ENCODE measurements at regions not wholly inside any gene's neighbourhood (a gene's known extent, or its start where the extent isn't known, plus 50 kb on each side); places are given as distances from the start of the nearest gene placed in this dataset.

- TF ChIP-seq GABPA (IDR thresholded peaks at IDR 0.05 in 1 of 2, conservative IDR thresholded peaks at IDR 0.05 in 1 of 2): no peak
- TF ChIP-seq, protein P1, sequence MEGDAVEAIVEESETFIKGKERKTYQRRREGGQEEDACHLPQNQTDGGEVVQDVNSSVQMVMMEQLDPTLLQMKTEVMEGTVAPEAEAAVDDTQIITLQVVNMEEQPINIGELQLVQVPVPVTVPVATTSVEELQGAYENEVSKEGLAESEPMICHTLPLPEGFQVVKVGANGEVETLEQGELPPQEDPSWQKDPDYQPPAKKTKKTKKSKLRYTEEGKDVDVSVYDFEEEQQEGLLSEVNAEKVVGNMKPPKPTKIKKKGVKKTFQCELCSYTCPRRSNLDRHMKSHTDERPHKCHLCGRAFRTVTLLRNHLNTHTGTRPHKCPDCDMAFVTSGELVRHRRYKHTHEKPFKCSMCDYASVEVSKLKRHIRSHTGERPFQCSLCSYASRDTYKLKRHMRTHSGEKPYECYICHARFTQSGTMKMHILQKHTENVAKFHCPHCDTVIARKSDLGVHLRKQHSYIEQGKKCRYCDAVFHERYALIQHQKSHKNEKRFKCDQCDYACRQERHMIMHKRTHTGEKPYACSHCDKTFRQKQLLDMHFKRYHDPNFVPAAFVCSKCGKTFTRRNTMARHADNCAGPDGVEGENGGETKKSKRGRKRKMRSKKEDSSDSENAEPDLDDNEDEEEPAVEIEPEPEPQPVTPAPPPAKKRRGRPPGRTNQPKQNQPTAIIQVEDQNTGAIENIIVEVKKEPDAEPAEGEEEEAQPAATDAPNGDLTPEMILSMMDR (IDR thresholded peaks at IDR 0.05; ENCODE audit: low read depth, low read length, missing input control): no peak
- TF ChIP-seq TAF1 (conservative IDR thresholded peaks at IDR 0.05): no peak
- TF ChIP-seq, protein P2, sequence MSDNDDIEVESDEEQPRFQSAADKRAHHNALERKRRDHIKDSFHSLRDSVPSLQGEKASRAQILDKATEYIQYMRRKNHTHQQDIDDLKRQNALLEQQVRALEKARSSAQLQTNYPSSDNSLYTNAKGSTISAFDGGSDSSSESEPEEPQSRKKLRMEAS (IDR thresholded peaks at IDR 0.05): no peak
- no peak for TF ChIP-seq REST (IDR thresholded peaks at IDR 0.05)
- no peak for TF ChIP-seq YY1 (IDR thresholded peaks at IDR 0.05)
- TF ChIP-seq, protein P3, sequence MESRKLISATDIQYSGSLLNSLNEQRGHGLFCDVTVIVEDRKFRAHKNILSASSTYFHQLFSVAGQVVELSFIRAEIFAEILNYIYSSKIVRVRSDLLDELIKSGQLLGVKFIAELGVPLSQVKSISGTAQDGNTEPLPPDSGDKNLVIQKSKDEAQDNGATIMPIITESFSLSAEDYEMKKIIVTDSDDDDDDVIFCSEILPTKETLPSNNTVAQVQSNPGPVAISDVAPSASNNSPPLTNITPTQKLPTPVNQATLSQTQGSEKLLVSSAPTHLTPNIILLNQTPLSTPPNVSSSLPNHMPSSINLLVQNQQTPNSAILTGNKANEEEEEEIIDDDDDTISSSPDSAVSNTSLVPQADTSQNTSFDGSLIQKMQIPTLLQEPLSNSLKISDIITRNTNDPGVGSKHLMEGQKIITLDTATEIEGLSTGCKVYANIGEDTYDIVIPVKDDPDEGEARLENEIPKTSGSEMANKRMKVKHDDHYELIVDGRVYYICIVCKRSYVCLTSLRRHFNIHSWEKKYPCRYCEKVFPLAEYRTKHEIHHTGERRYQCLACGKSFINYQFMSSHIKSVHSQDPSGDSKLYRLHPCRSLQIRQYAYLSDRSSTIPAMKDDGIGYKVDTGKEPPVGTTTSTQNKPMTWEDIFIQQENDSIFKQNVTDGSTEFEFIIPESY (IDR thresholded peaks at IDR 0.05): no peak
Observed at GRCh38 chr6:27178860-27179259, 68.6 kb upstream of the PRSS16 start.
